K562 (cell line): ENCODE measurements at regions not wholly inside any gene's neighbourhood (a gene's known extent, or its start where the extent isn't known, plus 50 kb on each side); places are given as distances from the start of the nearest gene placed in this dataset.

ENCODE experiments used
- BACH1 ChIP-seq: fragments of 200-800 bp; sonication (Bioruptor generic); IDR thresholded peaks from 2 replicates; pipeline ENCODE4 v1.6.1; 2016; ENCODE audit warnings: missing genetic modification characterization, missing compliant biosample characterization
- E2F1 ChIP-seq: sonication (generic); formaldehyde crosslinking; IDR thresholded peaks from 2 replicates; pipeline ENCODE4 v1.8.1; 2023; ENCODE audit warnings: mild to moderate bottlenecking, missing genetic modification reagents, moderate library complexity
- ELF1 ChIP-seq: fragments of 200-800 bp; sonication (Bioruptor generic); IDR thresholded peaks from 2 replicates; pipeline ENCODE4 v1.6.1; 2016; ENCODE audit warnings: missing genetic modification characterization, missing compliant biosample characterization
- ETV1 ChIP-seq: fragments of 450-650 bp; conservative IDR thresholded peaks from 2 replicates; pipeline ENCODE4 v1.6.1; 2016; ENCODE audit warnings: missing genetic modification characterization, control low read depth, low read depth, missing compliant biosample characterization
- HDAC2 ChIP-seq: fragments of 450-650 bp; IDR thresholded peaks from 2 replicates; pipeline ENCODE4 v1.6.1; 2016; ENCODE audit warnings: mild to moderate bottlenecking
- HES1 ChIP-seq: fragments of 450-650 bp; IDR thresholded peaks from 2 replicates; pipeline ENCODE4 v1.6.1; 2016; ENCODE audit warnings: low read depth, mild to moderate bottlenecking, moderate library complexity
- HMGN3 ChIP-seq: IDR thresholded peaks from 2 replicates; pipeline ENCODE4 v1.6.1; 2011; ENCODE audit warnings: borderline replicate concordance, low read depth, mild to moderate bottlenecking, mixed read lengths, low read length; ENCODE audit not compliant: insufficient read length; ENCODE audit errors: extremely low read depth
- JUN ChIP-seq, 2 experiments: sonication (generic) in 1 of 2; formaldehyde crosslinking in 1 of 2; IDR thresholded peaks; 2 replicates each; pipeline versions ENCODE4 v1.6.1 to v1.8.0; 2012 to 2022; ENCODE audit warnings: borderline replicate concordance in 2 of 2, mild to moderate bottlenecking in 2 of 2, improper control_type of control experiment in 1 of 2, low read depth in 1 of 2, low read length in 1 of 2, missing genetic modification reagents in 1 of 2
- MAZ ChIP-seq, 2 experiments: fragments of 450-650 bp in 1 of 2; sonication (generic) in 1 of 2; formaldehyde crosslinking; IDR thresholded peaks in 1 of 2; conservative IDR thresholded peaks in 1 of 2; 2 replicates each; pipeline versions ENCODE4 v1.4.0 to v1.5.0; 2020; ENCODE audit warnings: mild to moderate bottlenecking in 1 of 2, missing genetic modification reagents in 1 of 2
- NKRF ChIP-seq: fragments of 450-650 bp; IDR thresholded peaks from 2 replicates; pipeline ENCODE4 v1.6.1; 2016; ENCODE audit warnings: borderline replicate concordance
- POLR3G ChIP-seq: IDR thresholded peaks from 2 replicates; pipeline ENCODE4 v1.6.1; 2011; ENCODE audit not compliant: insufficient read length, insufficient replicate concordance; ENCODE audit errors: extremely low read depth
- RAD51 ChIP-seq: fragments of 450-650 bp; IDR thresholded peaks from 2 replicates; pipeline ENCODE4 v1.7.1; 2016; ENCODE audit warnings: low read depth, mild to moderate bottlenecking, borderline replicate concordance
- RBBP5 ChIP-seq: fragments of 200-600 bp; sonication (generic); IDR thresholded peaks from 2 replicates; pipeline ENCODE4 v1.6.1; 2012; ENCODE audit warnings: borderline replicate concordance, mild to moderate bottlenecking, low read length, control low read depth, inconsistent platforms; ENCODE audit not compliant: insufficient read depth, poor library complexity, severe bottlenecking
- TFAM ChIP-seq: fragments of 250-450 bp; sonication (Bioruptor Pico); conservative IDR thresholded peaks from 2 replicates; pipeline ENCODE4 v1.5.0; 2021; ENCODE audit warnings: mild to moderate bottlenecking, moderate library complexity
- TRIM24 ChIP-seq, 2 experiments: fragments of 450-650 bp; IDR thresholded peaks; 2 replicates each; pipeline ENCODE4 v1.6.1; 2016
- ZMIZ1 ChIP-seq, 2 experiments: fragments of 150-350 bp in 1 of 2; IDR thresholded peaks; 2 replicates each; pipeline ENCODE4 v1.6.1; 2012 to 2016; ENCODE audit warnings: low read depth in 2 of 2, low read length in 2 of 2, mild to moderate bottlenecking in 1 of 2, moderate library complexity in 1 of 2
- ZNF253 ChIP-seq: fragments of 250-450 bp; sonication (Bioruptor Pico); conservative IDR thresholded peaks from 2 replicates; pipeline ENCODE4 v1.6.1; 2021; ENCODE audit warnings: mild to moderate bottlenecking
- ZNF584 ChIP-seq: fragments of 200-800 bp; sonication (Bioruptor generic); IDR thresholded peaks from 2 replicates; pipeline ENCODE4 v1.6.1; 2016; ENCODE audit warnings: low read depth, mild to moderate bottlenecking, missing genetic modification characterization, missing compliant biosample characterization

GRCh38 chr2:12178289-12179080 is 432.1 kb downstream of the LPIN1 start (continued):
- TF ChIP-seq JUN (IDR thresholded peaks at IDR 0.05; ENCODE audit: borderline replicate concordance, low read depth, low read length) = no peak
- no peak for TF ChIP-seq JUN (CRISPR knock-in tag; IDR thresholded peaks at IDR 0.05; ENCODE audit: borderline replicate concordance)
- no peak for TF ChIP-seq RAD51
- no peak for TF ChIP-seq ZNF584 (CRISPR knock-in tag)
- TF ChIP-seq NKRF = no peak
- TF ChIP-seq HES1 = no peak; the same call in 1 of the 2 replicates
- peak; percentile 46; the same call in 1 of the 2 replicates for TF ChIP-seq ELF1 (tag)
- peak; percentile 75 to 81 for TF ChIP-seq TRIM24 (IDR thresholded peaks at IDR 0.05)
- TF ChIP-seq ETV1 (tag) = 0 out of 2 replicates have a peak, but pooled peaks have one; percentile 8
- 0 out of 2 replicates have a peak, but pooled peaks have one; percentile 29 for TF ChIP-seq HDAC2
- TF ChIP-seq ZMIZ1 (IDR thresholded peaks at IDR 0.05; ENCODE audit: low read depth in 2 of 2, low read length in 2 of 2) = no peak
- TF ChIP-seq POLR3G = no peak
- no peak for TF ChIP-seq ZNF253 (CRISPR knock-in tag)
- no peak for TF ChIP-seq RBBP5
- TF ChIP-seq E2F1 = no peak
- no peak for TF ChIP-seq BACH1 (tag)
- TF ChIP-seq HMGN3 = peak; percentile 29
- no peak for TF ChIP-seq TFAM
- TF ChIP-seq MAZ (CRISPR knock-in tag; conservative IDR thresholded peaks at IDR 0.05 in 1 of 2, IDR thresholded peaks at IDR 0.05 in 1 of 2) = no peak
